Stimulated activated CD4-positive, alpha-beta T cell treated with anti-CD3 and anti-CD28 coated beads, Interleukin-4, amount 100 ng/mL, for 48 hours (primary cell): ENCODE measurements at regions not wholly inside any gene's neighbourhood (a gene's known extent, or its start where the extent isn't known, plus 50 kb on each side); places are given as distances from the start of the nearest gene placed in this dataset.

ENCODE experiments used
- DNase-seq, 2 donors: peaks; one replicate each; pipeline ENCODE4 v3.0.0-alpha.2; 2020; ENCODE audit warnings: low read depth in 2 of 2

DNA sequence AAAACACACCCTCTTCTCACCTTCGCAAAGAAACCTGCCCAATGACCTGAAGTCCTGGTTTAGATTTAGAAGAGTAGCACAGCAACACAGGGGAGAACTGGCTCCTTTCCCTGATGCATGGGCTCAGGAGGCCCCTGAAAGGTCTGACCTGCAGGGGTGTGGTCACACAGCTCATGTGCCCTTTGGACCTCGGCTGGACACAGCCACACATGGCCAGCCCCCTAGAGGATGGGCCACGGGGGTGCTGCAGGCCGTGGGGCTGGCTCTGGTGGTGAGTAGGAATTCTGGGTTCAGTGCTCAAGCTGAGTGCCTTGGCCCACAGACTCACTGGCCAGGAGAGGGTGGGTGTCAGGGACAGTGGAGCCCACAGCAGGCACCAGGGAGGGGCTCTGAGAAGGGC is 118.5 kb upstream of the ADCY1 start:
- DNase-seq, result no peak

DNA sequence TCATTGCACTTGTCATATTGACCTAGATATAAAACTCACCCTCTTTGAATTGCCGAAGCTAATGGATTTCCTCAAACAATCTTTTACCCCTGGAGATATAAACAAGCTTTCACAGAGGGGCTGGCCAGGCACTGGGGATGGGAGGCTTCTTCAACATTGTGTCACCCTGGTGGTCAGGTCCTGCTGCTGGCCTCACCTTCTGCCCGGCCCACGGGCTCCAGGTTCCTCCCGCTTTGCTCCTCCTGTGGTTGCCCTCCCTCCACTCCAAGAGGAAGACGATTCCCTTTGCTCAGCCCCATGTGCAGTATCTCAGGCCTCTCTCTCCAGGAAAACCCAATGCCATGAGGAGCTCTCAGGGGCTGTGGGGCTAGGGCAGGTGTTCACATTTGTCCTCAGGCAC is 118.1 kb upstream of the ADCY1 start:
- DNase-seq, result no peak

DNA sequence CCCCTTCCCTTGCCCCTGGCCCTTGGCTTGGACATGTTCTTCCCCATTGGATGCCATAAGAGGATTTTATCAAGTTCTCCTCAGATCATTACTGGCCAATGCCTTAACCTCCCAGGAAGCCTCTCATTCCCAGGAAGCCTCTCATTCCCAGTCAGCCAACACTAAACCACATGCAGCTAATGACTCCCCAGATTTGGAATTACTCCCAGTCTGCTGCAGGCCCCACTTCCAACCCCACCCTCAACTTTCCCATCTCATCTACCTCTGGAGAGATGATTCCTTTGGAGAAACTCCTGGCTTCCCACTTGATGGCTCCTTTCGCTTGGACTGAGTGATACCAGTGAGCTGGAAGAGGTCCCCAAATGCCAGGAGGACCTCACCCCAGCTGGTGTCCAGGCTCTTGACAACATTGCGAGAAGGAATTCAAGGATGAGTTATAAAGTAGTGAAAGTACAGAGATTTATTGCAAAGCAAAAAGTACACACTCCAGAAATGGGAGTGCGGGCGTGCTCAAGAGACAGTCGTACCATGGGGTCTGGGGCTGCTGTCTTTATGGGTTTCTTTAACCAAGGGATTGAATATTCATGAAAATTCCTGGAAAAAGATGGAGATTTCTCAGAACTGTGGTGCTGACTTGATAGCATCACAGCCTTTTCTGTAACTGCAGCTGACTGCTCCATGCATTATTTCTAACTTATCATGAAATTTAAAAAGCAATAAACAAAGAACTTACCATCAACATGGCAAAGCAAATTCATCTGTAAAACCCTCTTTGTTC is 117.2 kb upstream of the ADCY1 start:
- no peak for DNase-seq

DNA sequence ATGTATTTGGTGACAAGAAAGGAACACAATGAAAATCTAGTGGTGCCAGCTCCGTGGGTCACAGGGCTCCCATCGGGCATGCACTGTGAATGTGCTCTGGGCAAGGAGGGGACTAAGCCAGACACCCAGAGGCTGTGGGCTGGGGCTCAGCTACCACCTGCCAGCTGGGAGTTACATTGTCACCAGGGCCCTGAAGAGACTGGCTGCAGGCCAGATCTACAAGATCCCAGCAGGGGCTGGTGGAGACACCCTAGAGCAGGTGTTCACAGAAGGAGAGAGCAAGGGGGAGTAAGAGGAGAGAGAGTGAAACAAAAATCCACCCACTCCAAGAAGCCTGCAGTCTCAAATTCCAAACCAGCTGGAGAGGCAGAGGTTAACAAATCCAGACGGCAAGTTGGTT is 116.6 kb upstream of the ADCY1 start:
- DNase-seq, result no peak

DNA sequence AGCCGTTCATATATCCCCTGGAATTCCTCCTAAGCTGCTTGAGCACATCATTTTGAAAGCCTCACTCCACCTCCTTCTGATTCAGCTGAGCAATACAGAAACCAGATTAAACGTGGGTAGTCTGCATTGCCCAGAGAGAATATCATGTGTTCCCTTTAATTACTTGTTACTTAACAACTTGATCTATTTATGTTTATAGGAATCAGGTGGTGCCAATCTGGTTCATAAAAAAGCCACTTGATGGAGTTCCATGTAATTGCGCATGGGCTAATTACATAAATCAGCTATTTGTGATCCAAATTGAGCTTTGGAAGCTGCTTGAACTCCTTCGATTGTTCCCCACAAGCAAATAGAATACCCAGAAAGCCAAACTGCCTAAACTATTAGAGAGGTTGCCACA is 114.7 kb upstream of the ADCY1 start:
- DNase-seq, result no peak

DNA sequence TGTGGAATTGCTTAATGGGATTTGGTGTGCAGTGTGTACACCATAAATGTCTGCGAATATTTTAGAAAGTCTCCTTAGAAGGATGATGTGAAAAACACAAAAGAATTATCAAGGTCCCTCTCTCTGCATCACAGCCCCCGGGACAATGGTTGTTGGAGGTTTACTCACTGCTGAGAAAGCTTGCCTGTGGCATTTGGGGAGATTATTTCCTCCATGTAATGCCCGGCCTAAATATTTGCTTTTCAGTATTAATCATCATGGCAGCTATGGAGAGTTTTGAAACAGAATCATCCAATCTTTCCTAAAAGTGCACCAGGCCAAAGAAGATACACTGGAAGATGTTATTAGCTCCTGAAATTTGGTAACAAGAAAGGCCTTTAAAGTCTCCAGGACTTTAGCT is 113.8 kb upstream of the ADCY1 start:
- no peak for DNase-seq

DNA sequence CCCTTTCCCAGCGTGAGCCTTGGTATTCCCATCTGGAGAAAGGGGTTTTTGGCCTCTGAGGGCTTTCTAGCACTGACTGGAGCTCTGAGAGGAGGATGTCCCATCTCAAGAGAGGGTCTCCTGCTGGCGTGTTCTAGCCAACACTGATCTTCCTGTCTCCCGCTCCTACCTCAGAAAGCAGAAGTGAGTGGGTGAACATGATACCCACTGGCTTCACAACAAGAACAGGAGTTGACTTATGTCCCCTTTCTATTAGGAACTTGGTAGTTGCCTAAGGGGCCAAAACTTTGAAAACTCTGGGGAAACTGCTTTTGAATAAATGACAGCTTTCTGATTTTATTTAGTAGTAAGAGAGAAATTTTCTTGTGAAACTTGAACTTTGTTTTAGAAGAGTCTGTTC is 113.1 kb upstream of the ADCY1 start:
- DNase-seq, result no peak

DNA sequence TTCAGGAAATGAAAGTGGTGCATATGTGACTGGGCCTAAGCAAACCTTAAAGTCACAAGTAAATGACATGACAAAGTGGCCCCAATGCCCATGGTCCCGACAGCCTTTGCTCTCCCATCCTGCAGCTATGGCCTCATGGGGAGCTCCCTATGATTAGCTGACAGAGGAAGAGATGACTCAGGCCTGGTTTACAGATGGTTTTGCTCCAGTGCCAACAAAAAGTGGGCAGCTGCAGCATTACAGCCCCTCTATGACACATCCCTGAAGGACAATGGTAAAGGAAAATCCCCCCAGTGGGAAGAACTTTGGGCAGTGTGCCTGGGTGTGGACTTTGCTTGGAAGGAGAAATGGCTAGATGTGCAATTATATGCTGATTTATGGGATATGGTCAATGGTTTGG is 105.1 kb upstream of the ADCY1 start:
- DNase-seq, result no peak

DNA sequence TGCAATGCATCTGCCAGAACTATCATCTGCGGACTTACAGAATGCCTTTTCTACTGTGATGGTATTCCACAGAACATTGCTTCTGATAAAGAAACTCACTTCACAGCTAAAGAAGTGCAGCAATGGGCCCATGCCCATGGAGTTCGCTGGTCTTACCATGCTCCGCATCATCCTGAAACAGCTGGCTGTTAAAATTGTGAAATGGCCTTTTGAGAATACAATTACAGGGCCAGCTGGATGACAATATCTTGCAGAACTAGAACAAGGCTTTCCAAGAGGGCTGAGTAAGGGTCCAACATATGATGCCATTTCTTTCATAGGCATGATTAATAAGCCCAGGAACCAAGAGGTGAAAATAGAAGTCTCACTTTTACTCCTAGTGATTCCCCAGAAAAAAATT is 104.1 kb upstream of the ADCY1 start:
- DNase-seq, result no peak

DNA sequence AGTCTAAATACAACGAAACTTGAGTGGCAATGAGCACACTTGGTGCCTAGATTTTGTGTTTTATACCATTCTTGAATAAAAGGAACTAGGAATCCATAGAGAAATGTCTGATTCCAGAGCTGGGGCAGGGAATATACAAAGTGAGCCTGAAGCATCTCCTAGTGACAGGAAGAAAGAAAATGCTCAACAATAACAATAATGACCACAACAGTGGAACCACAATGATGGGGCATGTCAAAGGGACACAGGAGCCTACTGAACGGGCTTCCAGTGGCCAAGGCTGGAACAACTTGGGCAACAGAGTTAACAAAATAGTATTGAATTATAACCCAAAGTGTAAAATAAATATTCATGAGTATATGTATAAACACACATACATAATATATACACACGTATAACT is 94.4 kb upstream of the ADCY1 start:
- no peak for DNase-seq

DNA sequence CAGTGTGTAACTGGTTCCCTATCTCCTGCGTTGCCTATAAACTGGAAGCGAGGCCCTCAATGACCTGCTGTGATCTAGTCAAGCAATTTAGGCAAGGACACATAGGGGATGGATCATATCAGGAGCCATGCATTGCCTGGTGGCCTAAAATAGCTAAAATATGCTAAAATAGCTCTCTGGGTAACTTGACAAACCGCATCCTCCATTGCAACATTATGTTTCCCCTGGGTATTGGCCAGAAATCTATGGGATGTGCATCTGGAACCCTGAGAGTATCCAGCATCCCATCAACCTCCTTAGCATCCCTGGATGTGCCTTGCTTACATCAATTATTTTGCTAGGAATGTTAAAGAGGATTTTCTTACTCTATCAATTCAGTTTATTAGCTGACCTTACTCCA is 91.7 kb upstream of the ADCY1 start:
- no peak for DNase-seq

DNA sequence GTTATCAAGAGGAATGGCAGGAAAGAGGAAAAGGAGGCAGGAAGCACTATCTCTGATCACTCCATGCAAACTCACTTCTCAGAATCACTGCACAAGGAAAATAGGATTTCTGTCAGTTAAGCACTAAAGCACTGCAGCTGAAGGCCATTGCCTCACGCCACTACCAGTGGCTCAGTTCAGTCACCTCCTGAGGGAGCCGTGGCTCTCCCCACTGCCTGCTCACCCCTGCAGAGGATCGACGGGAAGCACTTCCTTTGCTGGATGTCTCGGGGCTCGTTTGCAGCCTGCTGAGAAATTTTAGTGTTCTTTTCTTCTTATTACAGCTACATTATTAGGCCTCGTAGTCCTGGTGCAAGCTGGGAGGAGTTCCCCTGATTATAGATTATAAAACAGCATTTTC is 90.1 kb upstream of the ADCY1 start:
- DNase-seq, result no peak

DNA sequence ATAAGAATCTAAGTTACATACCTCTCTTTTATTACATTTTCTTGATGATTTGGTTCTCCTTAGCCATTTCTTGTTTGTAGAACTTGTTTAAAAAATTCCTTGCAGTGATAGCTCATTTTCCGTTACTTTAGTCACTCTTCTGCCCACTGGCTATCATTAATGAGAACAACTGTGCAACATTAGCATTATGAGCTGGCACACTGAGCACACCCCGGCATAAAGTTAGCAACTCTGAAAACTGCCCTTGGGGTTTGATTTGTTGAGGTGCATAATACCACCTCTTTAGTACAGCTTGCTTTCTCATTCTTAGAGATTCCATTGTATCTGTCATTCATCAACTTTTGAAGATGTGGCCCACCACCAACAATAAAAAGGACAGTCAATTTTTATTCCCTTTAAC is 87.6 kb upstream of the ADCY1 start:
- no peak for DNase-seq

DNA sequence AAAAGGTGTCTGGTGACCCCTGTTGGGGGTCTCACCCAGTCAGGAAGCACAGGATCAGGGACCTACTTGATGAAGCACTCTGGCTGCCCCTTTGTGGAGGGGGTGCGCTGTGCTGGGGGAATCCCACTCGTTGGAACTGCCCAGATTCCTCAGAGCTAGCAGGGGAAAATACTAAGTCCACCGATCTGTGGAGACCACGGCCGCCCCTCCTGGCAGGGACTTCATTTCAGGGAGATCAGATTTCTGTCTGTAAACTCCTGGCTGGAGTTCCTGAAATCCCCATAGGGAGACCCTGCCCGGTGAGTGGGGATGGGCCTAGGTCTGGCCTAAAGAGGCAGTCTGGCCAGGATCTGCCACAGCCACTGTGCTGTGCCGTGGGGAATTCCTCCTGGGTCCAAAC is 79.3 kb upstream of the ADCY1 start:
- no peak for DNase-seq

DNA sequence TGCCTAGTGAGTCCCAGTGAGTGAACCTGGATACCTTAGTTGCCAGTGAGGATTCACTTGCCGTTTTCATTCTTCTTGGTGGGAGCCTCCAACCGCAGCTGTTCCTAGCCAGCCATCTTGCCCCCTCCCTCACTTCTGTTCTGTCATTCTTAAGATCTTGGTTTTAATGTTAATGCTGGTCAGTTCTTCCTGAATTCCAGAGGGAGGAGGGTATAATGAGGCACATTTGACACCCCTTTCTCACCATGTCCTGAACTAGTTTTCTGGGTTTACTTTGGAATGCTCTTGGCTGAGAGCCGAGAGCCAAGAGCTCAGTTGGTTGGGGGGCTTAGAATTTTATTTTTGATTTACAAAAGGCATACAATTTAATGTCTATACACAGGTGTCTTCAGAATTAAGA is 78.5 kb upstream of the ADCY1 start:
- DNase-seq, result no peak

DNA sequence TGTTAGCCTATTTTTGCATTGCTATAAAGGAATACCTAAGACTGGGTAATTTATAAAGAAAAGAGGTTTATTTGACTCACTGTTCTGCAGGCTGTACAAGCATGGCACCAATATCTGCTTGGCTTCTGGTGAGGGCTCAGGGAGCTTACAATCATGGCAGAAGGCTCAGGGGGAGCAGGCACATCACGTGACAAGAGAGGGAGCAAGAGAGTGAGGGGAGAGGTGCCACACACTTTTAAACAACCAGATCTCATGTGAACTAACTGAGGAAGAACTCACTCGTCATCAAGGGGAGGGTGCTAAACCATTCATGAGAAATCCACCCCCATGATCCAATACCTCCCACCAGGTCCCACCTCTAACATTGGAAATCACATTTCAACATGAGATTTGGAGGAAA is 73.9 kb upstream of the ADCY1 start:
- no peak for DNase-seq

DNA sequence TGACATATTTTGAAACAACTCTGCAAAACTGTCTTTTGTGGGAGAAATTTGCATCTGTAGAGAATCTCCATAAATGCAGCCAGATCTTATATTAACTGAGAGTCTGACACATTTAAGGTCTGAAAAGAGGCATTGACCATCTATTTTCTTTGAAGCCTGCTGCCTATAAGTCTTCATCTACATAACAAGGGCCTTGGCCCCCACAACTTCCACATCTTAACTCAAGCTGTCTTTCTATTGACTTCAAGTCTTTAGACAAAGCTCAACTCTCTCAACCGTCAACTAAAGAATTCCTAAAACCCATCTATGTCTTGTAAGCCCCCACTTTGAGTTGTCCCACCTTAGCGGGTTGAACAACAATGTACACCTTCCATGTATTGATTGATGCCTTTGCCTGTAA is 72.4 kb upstream of the ADCY1 start:
- no peak for DNase-seq

DNA sequence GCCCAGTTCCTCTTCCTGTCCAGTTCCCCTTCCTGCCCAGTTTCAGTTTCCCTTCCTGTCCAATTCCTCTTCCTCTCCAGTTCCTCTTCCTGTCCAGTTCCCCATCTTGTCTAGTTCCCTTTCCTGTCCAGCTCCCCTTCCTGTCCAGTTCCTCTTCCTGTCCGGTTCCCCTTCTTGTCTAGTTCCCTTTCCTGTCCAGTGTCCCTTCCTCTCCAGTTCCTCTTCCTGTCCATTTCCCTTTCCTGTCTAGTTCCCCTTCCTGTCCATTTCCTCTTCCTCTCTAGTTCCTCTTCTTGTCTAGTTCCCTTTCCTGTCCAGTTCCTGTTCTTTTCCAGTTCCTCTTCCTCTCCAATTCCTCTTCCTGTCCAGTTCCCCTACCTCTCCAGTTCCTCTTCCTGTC is 68.1 kb upstream of the ADCY1 start:
- no peak for DNase-seq

DNA sequence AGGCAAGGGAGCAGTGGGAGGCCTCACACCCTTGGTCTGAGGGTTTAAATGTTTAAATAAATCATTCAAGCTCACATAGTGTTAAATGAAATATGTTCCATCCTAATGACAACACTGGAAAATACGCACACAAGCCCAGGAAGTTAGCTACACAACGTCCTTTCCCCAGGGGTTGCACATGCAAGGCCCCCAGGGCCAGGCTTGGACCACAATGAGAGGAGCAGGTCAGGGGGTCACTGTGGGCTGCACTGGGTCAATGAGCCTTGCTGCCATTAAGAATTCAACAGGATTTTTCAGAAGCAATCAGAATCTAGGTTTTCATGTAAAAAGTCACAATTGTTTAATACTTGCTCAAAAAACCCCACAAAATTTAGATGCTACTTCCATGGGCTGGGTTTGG is 64.9 kb upstream of the ADCY1 start:
- no peak for DNase-seq

DNA sequence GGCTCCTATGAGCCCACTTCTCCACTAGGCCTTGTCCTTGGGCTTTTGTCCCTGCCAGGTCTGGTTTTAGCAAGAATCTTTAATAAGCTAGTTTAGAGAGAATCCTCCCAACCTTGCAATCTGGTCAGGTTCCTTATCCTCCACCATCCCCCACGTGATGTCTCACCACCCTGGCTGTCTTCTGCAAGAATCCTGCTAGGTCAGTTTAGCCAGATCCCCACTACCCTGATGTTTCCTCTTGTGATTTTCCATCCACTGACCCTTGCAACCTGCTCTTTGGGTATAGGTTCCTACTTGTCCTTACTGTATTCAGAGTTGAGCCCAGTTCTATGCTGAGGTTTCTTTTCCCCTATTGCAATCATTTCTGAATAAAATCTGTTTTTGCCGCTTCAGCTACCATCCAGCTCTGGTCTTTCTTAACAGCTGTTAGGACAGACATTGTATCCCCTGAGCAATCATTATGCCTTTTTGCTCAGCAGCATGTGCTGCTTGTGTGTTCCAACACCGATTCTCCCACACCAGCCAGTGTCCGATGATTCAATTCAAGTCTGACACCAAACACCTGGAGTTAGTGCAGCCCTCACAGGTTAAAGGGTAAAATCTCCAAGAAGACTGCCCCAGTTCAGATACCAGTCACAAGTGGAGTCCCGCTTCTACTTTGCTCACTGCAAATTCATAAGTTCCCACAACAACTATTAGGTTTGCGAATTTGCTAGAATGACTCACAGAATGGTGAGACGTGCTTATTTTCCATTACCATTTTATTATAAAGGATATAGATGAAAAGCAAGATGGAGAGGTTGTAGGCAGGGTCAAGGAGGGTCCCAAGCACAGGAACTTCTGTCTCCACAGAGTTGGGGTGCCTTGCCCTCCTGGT is 62.2 kb upstream of the ADCY1 start:
- no peak for DNase-seq

DNA sequence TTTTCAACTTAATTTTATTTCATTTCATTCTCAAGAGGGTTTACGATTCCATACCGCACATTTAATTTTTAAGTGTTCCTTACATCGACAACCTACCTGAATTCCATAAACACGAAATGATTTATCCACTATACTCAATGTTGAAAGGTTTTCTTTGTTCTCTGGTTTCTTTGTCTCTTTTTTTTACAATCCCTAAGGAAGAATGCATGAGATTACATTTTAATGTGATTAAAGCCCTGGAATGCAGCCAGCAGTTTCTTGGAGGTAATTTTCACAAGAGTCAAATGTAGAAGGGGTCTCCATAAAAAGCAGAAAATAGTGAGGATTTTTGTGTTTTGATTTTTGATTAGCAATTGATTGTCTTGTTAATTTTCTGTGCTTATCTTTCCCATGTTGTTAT is 59.2 kb upstream of the ADCY1 start:
- DNase-seq, result no peak

DNA sequence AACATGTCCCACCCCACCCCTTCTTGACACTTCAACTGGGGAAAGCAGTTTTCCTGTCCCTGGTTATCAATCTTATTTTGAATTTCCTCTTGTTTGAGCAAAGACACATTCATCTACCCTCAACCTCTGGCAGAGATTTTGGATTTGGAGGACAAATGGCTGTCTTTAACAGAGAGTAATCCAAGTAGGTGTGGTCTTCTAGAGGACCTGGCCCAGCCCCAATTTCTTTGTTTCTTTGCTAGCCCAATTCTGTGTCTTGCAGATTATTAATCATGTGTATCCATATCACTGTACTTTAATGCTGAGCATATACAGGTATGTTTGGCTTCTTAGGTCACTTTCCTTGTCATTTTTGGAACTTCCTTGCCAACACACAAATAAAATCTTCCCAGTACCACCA is 58.8 kb upstream of the ADCY1 start:
- no peak for DNase-seq
